H9 (cell line): ENCODE measurements at regions not wholly inside any gene's neighbourhood (a gene's known extent, or its start where the extent isn't known, plus 50 kb on each side); places are given as distances from the start of the nearest gene placed in this dataset.

Experiments used
- DNase-seq: peaks from one replicate; pipeline ENCODE4 v3.0.0-alpha.2; 2017
- H2AFZ ChIP-seq: one replicate; pipeline ENCODE4 v1.6.1; 2013; ENCODE audit warnings: mild to moderate bottlenecking, low read length, control low read depth, moderate library complexity
- H2AK5ac ChIP-seq: 2 replicates; pipeline ENCODE4 v1.6.1; 2013; ENCODE audit warnings: low read length, control low read depth, mixed read lengths; ENCODE audit not compliant: insufficient read length
- H2BK120ac ChIP-seq: one replicate; pipeline ENCODE4 v1.6.1; 2013; ENCODE audit warnings: low read depth, mild to moderate bottlenecking, low read length, control low read depth, inconsistent platforms; ENCODE audit not compliant: poor library complexity, severe bottlenecking
- H2BK12ac ChIP-seq: 2 replicates; pipeline ENCODE4 v1.6.1; 2013; ENCODE audit warnings: low read length, control low read depth, mixed read lengths, low read depth; ENCODE audit not compliant: insufficient read length
- H2BK15ac ChIP-seq: 2 replicates; pipeline ENCODE4 v1.6.1; 2013; ENCODE audit warnings: low read depth, low read length, control low read depth
- H2BK20ac ChIP-seq: one replicate; pipeline ENCODE4 v1.6.1; 2013; ENCODE audit warnings: low read depth, mild to moderate bottlenecking, low read length, control low read depth, inconsistent platforms; ENCODE audit not compliant: poor library complexity, severe bottlenecking
- H2BK5ac ChIP-seq: 2 replicates; pipeline ENCODE4 v1.6.1; 2013; ENCODE audit warnings: low read length, control low read depth, mixed read lengths; ENCODE audit not compliant: insufficient read length
- H3K14ac ChIP-seq: 2 replicates; pipeline ENCODE4 v1.6.1; 2013; ENCODE audit warnings: low read length, control low read depth; ENCODE audit not compliant: insufficient read depth
- H3K18ac ChIP-seq: 2 replicates; pipeline ENCODE4 v1.6.1; 2013; ENCODE audit warnings: low read depth, mild to moderate bottlenecking, mixed read lengths, low read length, control low read depth; ENCODE audit not compliant: insufficient read length
- H3K23ac ChIP-seq: 2 replicates; pipeline ENCODE4 v1.6.1; 2013; ENCODE audit warnings: low read length, control low read depth, mixed read lengths, low read depth; ENCODE audit not compliant: insufficient read length
- H3K23me2 ChIP-seq: 2 replicates; pipeline ENCODE4 v1.6.1; 2013; ENCODE audit warnings: low read depth, mild to moderate bottlenecking, mixed read lengths, low read length, control low read depth; ENCODE audit not compliant: insufficient read length, poor library complexity, severe bottlenecking
- H3K27ac ChIP-seq: 2 replicates; pipeline ENCODE4 v1.5.1; 2013; ENCODE audit warnings: low read length, control low read depth, mixed read lengths, low read depth; ENCODE audit not compliant: insufficient read length
- H3K27me3 ChIP-seq: 2 replicates; pipeline ENCODE4 v1.6.1; 2013; ENCODE audit warnings: low read length, control low read depth, inconsistent platforms; ENCODE audit not compliant: insufficient read depth
- H3K4ac ChIP-seq: 2 replicates; pipeline ENCODE4 v1.6.1; 2013; ENCODE audit warnings: low read depth, mild to moderate bottlenecking, control low read depth, inconsistent platforms, low read length, moderate library complexity
- H3K4me1 ChIP-seq: 2 replicates; pipeline ENCODE4 v1.6.1; 2013; ENCODE audit warnings: low read length, control low read depth, inconsistent platforms; ENCODE audit not compliant: insufficient read depth
- H3K4me2 ChIP-seq: 2 replicates; pipeline ENCODE4 v1.6.1; 2013; ENCODE audit warnings: low read length, control low read depth, mixed read lengths; ENCODE audit not compliant: insufficient read length, insufficient read depth
- H3K56ac ChIP-seq: 2 replicates; pipeline ENCODE4 v1.6.1; 2013; ENCODE audit warnings: low read depth, mild to moderate bottlenecking, mixed read lengths, low read length, control low read depth; ENCODE audit not compliant: insufficient read length
- H3K79me1 ChIP-seq: 2 replicates; pipeline ENCODE4 v1.6.1; 2013; ENCODE audit warnings: low read depth, mild to moderate bottlenecking, moderate library complexity, low read length, control low read depth, inconsistent platforms; ENCODE audit not compliant: insufficient read depth, poor library complexity, severe bottlenecking
- H3K79me2 ChIP-seq: 2 replicates; pipeline ENCODE4 v1.6.1; 2013; ENCODE audit warnings: low read length, control low read depth, inconsistent platforms; ENCODE audit not compliant: insufficient read depth
- H3K9ac ChIP-seq: 2 replicates; pipeline ENCODE4 v1.6.1; 2013; ENCODE audit warnings: low read length, control low read depth, mixed read lengths; ENCODE audit not compliant: insufficient read length; ENCODE audit errors: extremely low read depth
- H3K9me3 ChIP-seq: one replicate; pipeline ENCODE4 v1.6.1; 2013; ENCODE audit warnings: low read depth, low read length, inconsistent platforms; ENCODE audit not compliant: control insufficient read depth
- H3T11ph ChIP-seq: one replicate; pipeline ENCODE4 v1.6.1; 2013; ENCODE audit warnings: mild to moderate bottlenecking, low read length, control low read depth, inconsistent platforms
- H4K20me1 ChIP-seq: one replicate; pipeline ENCODE4 v1.6.1; 2013; ENCODE audit not compliant: control insufficient read depth, insufficient read length, insufficient read depth
- H4K5ac ChIP-seq: 2 replicates; pipeline ENCODE4 v1.6.1; 2013; ENCODE audit warnings: low read depth, mild to moderate bottlenecking, mixed read lengths, low read length, control low read depth; ENCODE audit not compliant: insufficient read length
- H4K8ac ChIP-seq: replicated peaks from 2 replicates; pipeline ENCODE4 v1.6.1; 2013; ENCODE audit warnings: low read length, control low read depth, mixed read lengths, low read depth; ENCODE audit not compliant: insufficient read length
- H4K91ac ChIP-seq: 2 replicates; pipeline ENCODE4 v1.6.1; 2013; ENCODE audit warnings: low read depth, mild to moderate bottlenecking, moderate library complexity, mixed read lengths, low read length, control low read depth; ENCODE audit not compliant: insufficient read length
- H3K27ac Mint-ChIP-seq, 3 experiments: 2 replicates in 2 of 3; 3 replicates in 1 of 3; pipeline ENCODE4 v1.8.0; 2020 to 2021; ENCODE audit warnings: mixed read lengths in 3 of 3, mild to moderate bottlenecking in 1 of 3, moderate library complexity in 1 of 3
- H3K27me3 Mint-ChIP-seq: 2 replicates; pipeline ENCODE4 v1.8.0; 2021; ENCODE audit warnings: low read depth, mild to moderate bottlenecking, moderate library complexity, mixed read lengths
- H3K36me3 Mint-ChIP-seq, 3 experiments: 2 replicates in 2 of 3; 3 replicates in 1 of 3; pipeline ENCODE4 v1.8.0; 2020 to 2021; ENCODE audit warnings: low read depth in 3 of 3, mixed read lengths in 3 of 3; ENCODE audit not compliant: insufficient read depth in 1 of 3
- H3K4me1 Mint-ChIP-seq, 2 experiments: 2 replicates each; pipeline ENCODE4 v1.8.0; 2020; ENCODE audit warnings: mixed read lengths in 2 of 2
- H3K4me3 Mint-ChIP-seq, 2 experiments: 2 replicates in 1 of 2; 3 replicates in 1 of 2; pipeline ENCODE4 v1.8.0; 2020 to 2021; ENCODE audit warnings: mild to moderate bottlenecking in 2 of 2, mixed read lengths in 2 of 2, moderate library complexity in 1 of 2
- H3K9me3 Mint-ChIP-seq, 2 experiments: 2 replicates in 1 of 2; 3 replicates in 1 of 2; pipeline ENCODE4 v1.8.0; 2020; ENCODE audit warnings: mild to moderate bottlenecking in 2 of 2, mixed read lengths in 2 of 2, moderate library complexity in 1 of 2
- WGBS: extraction: QIAGEN DNeasy Blood & Tissue Kit; methylation state at CpG from one replicate; pipeline ENCODE4 v1.1.7; 2013; ENCODE audit warnings: missing lambda C conversion rate, low lambda C conversion rate, mixed read lengths; ENCODE audit not compliant: insufficient read length; ENCODE audit errors: extremely low coverage; 5-methylcytosine and 5-hydroxymethylcytosine counted together
- TF ChIP-seq, protein P1 (sequence below): fragments of 200-600 bp; sonication (generic); conservative IDR thresholded peaks from 3 replicates; pipeline ENCODE4 v1.8.0; 2021; ENCODE audit warnings: antibody characterized with exemption, mild to moderate bottlenecking

- TF ChIP-seq, protein P1, sequence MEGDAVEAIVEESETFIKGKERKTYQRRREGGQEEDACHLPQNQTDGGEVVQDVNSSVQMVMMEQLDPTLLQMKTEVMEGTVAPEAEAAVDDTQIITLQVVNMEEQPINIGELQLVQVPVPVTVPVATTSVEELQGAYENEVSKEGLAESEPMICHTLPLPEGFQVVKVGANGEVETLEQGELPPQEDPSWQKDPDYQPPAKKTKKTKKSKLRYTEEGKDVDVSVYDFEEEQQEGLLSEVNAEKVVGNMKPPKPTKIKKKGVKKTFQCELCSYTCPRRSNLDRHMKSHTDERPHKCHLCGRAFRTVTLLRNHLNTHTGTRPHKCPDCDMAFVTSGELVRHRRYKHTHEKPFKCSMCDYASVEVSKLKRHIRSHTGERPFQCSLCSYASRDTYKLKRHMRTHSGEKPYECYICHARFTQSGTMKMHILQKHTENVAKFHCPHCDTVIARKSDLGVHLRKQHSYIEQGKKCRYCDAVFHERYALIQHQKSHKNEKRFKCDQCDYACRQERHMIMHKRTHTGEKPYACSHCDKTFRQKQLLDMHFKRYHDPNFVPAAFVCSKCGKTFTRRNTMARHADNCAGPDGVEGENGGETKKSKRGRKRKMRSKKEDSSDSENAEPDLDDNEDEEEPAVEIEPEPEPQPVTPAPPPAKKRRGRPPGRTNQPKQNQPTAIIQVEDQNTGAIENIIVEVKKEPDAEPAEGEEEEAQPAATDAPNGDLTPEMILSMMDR, result no peak
- Histone ChIP-seq H4K8ac (no peak overlapping the region), H3K23me2 (no peaks in the 10 kb centered on the region), H3K14ac (no peak overlapping the region), H3K4me2 (no peak overlapping the region), H3T11ph (no peak overlapping the region), H4K20me1 (no peaks in the 10 kb centered on the region), H3K27me3 (no peaks in the 10 kb centered on the region), H3K79me2 (no peaks in the 10 kb centered on the region), H3K23ac (no peak overlapping the region), H3K27ac (no peak overlapping the region), H3K18ac (no peak overlapping the region), H2AFZ (no peak overlapping the region), H4K91ac (no peak overlapping the region), H3K9me3 (no peaks in the 10 kb centered on the region), H4K5ac (no peak overlapping the region), H2AK5ac (no peak overlapping the region), H3K79me1 (no peaks in the 10 kb centered on the region), H3K4me1 (no peaks in the 10 kb centered on the region), H2BK12ac (no peak overlapping the region), H2BK15ac (no peak overlapping the region), H2BK120ac (no peak overlapping the region), H2BK5ac (no peak overlapping the region), H3K4ac (no peak overlapping the region), H3K56ac (no peak overlapping the region), H3K9ac (no peak overlapping the region), H2BK20ac (no peak overlapping the region)
- peaks cover 4% of the 10 kb centered on the region in 2 experiments; a peak in 3 of 5 replicates for H3K9me3 Mint-ChIP-seq
- peaks cover 0 to 4% (median 2%) of the 10 kb centered on the region in 3 experiments; a peak in 2 of 7 replicates for H3K36me3 Mint-ChIP-seq
- H3K27ac Mint-ChIP-seq, result no peak overlapping the region
- no peak overlapping the region for H3K4me3 Mint-ChIP-seq
- no peaks in the 10 kb centered on the region for H3K27me3 Mint-ChIP-seq
- DNase-seq, result no peak
- WGBS, result 100% methylated on average over 1 of the region's 3 CpGs
- H3K4me1 Mint-ChIP-seq, result peaks cover 8 to 9% of the 10 kb centered on the region in 2 experiments; a peak in 3 of 4 replicates
Observed at GRCh38 chr5:166948679-166949078, 1342.8 kb upstream of the WWC1 start.
